Right lobe of liver (tissue), 6 donors: ENCODE measurements at regions not wholly inside any gene's neighbourhood (a gene's known extent, or its start where the extent isn't known, plus 50 kb on each side); places are given as distances from the start of the nearest gene placed in this dataset.

Experiments
- ATAC-seq, 4 donors: fragments of 200-7000 bp; cut with Tn5 transposase; one replicate each; pipeline ENCODE4 v1.9.1; 2020; ENCODE audit warnings: mild to moderate bottlenecking in 4 of 4, moderate library complexity in 4 of 4
- DNase-seq, 3 donors: peaks; one replicate each; pipeline ENCODE4 v3.0.0-alpha.2; 2020
- H3K27ac ChIP-seq, 3 donors: fragments of 200-600 bp; one replicate each; pipeline ENCODE4 v1.8.0; 2022
- H3K27me3 ChIP-seq, 2 donors: fragments of 200-600 bp; one replicate each; pipeline ENCODE4 v1.8.0; 2022
- H3K36me3 ChIP-seq, 4 donors: fragments of 200-600 bp; sonication (generic) in 1 of 4; one replicate each; pipeline versions ENCODE4 v1.5.1 to v1.8.0; 2017 to 2022; ENCODE audit warnings: control low read depth in 1 of 4
- H3K4me1 ChIP-seq, 4 donors: fragments of 200-600 bp; sonication (generic) in 1 of 4; one replicate each; pipeline versions ENCODE4 v1.5.1 to v1.8.0; 2017 to 2022; ENCODE audit warnings: control low read depth in 1 of 4
- H3K4me3 ChIP-seq, 3 donors: fragments of 200-600 bp; one replicate each; pipeline ENCODE4 v1.8.0; 2022
- H3K9me3 ChIP-seq, 4 donors: fragments of 200-600 bp; sonication (generic) in 1 of 4; one replicate each; pipeline versions ENCODE4 v1.5.1 to v1.8.0; 2017 to 2022; ENCODE audit warnings: control low read depth in 1 of 4
- POLR2A ChIP-seq: fragments of 450-650 bp; IDR thresholded peaks from one replicate; pipeline ENCODE4 v1.6.1; 2017; ENCODE audit warnings: antibody characterized with exemption, mild to moderate bottlenecking
- WGBS: methylation state at CpG from one replicate; pipeline ENCODE4 v1.1.6; 2018; ENCODE audit warnings: low coverage, low lambda C conversion rate; ENCODE audit not compliant: insufficient coverage; ENCODE audit errors: missing lambda C conversion rate; 5-methylcytosine and 5-hydroxymethylcytosine counted together
- intact Hi-C, 2 donors: fragments of 100-400 bp; cut with DNase I; formaldehyde crosslinking; loops; one replicate each; pipeline versions ENCODE4 v1.11.2 to v1.14.1; 2022
- TF ChIP-seq, protein P1 (sequence below), 4 donors: fragments of 200-600 bp in 3 of 4; fragments of 450-650 bp in 1 of 4; IDR thresholded peaks; one replicate each; pipeline versions ENCODE4 v1.5.1 to v1.8.0; 2016 to 2022; ENCODE audit warnings: antibody characterized with exemption in 4 of 4, mild to moderate bottlenecking in 2 of 4
- donor health status: DM: no; HTN: yes; CAD: no.
- donor health status: DM: no; HTN: no; CAD: no.
- donor health status: DM: no; HTN: no; CAD: no.
- donor health status: DM: no; HTN: yes; CAD: no.
- donor health status: DM: no; HTN: yes; CAD: no.

DNA sequence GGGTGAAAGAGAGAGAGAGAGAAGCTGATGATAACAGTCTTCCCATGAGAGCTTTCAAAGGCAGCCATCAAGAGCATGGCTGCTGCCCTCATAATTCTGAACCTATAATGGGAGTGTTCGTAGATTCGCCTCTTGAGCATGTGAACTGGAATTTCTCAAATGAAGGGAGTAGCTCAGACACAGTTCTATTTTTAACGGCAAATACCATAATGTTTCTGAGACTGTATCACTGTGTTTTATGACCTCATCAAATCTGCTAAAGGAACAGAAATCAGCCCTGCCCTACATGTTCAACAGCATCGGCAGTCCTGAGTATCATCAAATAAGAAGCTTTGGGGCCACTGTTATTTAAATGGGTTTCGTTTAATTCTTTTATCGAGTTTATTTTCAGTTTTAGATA, 645.6 kb downstream of the GALR1 start:
- WGBS: 69% methylated on average over 6 of the region's 6 CpGs
- ATAC-seq (no peak), DNase-seq (no peak)
- H3K9me3 ChIP-seq: no peaks in the 10 kb centered on the region
- peaks cover 0 to 4% (median 0%) of the 10 kb centered on the region in 4 donors for H3K4me1 ChIP-seq
- TF ChIP-seq POLR2A: no peak
- TF ChIP-seq, protein P1, sequence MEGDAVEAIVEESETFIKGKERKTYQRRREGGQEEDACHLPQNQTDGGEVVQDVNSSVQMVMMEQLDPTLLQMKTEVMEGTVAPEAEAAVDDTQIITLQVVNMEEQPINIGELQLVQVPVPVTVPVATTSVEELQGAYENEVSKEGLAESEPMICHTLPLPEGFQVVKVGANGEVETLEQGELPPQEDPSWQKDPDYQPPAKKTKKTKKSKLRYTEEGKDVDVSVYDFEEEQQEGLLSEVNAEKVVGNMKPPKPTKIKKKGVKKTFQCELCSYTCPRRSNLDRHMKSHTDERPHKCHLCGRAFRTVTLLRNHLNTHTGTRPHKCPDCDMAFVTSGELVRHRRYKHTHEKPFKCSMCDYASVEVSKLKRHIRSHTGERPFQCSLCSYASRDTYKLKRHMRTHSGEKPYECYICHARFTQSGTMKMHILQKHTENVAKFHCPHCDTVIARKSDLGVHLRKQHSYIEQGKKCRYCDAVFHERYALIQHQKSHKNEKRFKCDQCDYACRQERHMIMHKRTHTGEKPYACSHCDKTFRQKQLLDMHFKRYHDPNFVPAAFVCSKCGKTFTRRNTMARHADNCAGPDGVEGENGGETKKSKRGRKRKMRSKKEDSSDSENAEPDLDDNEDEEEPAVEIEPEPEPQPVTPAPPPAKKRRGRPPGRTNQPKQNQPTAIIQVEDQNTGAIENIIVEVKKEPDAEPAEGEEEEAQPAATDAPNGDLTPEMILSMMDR (IDR thresholded peaks at IDR 0.05): no peak
- no peak overlapping the region for H3K4me3 ChIP-seq
- H3K27me3 ChIP-seq: no peaks in the 10 kb centered on the region
- intact Hi-C loops: no loop called here
- no peaks in the 10 kb centered on the region for H3K36me3 ChIP-seq
- no peak overlapping the region for H3K27ac ChIP-seq

DNA sequence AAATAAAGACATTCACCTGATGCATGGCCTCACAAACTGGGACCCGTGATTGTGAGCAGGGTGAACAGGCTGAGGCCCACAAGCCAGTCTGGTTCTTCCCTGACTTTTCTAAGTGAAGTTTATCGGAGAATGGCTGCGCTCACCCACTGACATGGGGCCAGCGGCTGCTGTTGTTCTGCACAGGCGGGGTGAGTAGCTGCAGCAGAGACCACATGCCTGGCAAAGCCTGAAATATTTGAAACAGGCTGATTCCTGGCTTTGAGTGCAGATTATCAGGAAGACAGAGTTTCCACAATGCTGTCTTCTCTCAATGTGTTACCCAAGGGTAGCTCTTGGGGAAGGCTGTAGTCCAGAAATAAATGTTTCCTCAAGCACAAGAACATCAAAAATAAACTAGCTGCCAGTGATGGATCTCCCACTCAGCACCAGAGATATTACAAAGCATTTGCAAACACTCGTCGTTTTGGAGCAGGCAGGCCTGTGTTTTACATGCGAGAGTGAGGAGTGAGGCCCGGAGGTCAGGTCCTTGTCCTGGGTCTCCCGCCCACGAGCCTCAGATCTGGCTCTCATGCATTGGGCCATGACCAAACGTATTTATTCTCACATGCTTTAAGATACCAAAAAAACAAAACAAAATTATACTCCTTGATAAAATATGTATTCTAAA, 647.1 kb downstream of the GALR1 start:
- no peak overlapping the region for H3K4me3 ChIP-seq
- TF ChIP-seq POLR2A: no peak
- TF ChIP-seq, protein P1 (IDR thresholded peaks at IDR 0.05): no peak
- H3K27ac ChIP-seq: no peak overlapping the region
- H3K27me3 ChIP-seq: no peaks in the 10 kb centered on the region
- ATAC-seq (no peak), DNase-seq (no peak)
- no peaks in the 10 kb centered on the region for H3K36me3 ChIP-seq
- peaks cover 0 to 4% (median 0%) of the 10 kb centered on the region in 4 donors for H3K4me1 ChIP-seq
- intact Hi-C loops: no loop called here
- no peaks in the 10 kb centered on the region for H3K9me3 ChIP-seq
- WGBS: 48% methylated on average over 11 of the region's 12 CpGs

DNA sequence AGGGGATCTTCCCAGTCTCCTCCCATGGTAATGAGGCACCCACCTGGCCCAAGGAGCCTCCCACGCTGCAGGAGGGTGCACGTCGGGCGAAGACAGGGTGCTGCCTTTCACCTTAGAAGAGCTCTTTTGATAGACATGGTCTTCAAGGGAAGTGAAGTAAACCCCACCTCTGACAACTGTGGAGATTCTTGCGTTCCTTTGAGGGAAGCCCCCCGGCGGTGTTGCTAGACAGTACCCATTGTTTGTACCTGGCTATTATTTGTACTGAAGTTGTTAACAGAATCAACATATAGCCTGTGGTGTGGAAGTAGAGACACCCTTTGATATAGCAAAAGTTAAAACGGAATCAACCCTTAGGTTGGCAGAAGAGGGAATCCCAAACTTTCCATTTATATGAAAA, 648.0 kb downstream of the GALR1 start:
- DNase-seq (no peak), ATAC-seq (no peak)
- Histone ChIP-seq H3K4me3 (no peak overlapping the region), H3K27ac (no peak overlapping the region), H3K9me3 (no peaks in the 10 kb centered on the region), H3K36me3 (no peaks in the 10 kb centered on the region), H3K27me3 (no peaks in the 10 kb centered on the region), H3K4me1 (peaks cover 0 to 4% (median 0%) of the 10 kb centered on the region in 4 donors)
- WGBS: 43% methylated on average over 4 of the region's 8 CpGs
- intact Hi-C loops: no loop called here
- TF ChIP-seq POLR2A: no peak
- TF ChIP-seq, protein P1 (IDR thresholded peaks at IDR 0.05): no peak

DNA sequence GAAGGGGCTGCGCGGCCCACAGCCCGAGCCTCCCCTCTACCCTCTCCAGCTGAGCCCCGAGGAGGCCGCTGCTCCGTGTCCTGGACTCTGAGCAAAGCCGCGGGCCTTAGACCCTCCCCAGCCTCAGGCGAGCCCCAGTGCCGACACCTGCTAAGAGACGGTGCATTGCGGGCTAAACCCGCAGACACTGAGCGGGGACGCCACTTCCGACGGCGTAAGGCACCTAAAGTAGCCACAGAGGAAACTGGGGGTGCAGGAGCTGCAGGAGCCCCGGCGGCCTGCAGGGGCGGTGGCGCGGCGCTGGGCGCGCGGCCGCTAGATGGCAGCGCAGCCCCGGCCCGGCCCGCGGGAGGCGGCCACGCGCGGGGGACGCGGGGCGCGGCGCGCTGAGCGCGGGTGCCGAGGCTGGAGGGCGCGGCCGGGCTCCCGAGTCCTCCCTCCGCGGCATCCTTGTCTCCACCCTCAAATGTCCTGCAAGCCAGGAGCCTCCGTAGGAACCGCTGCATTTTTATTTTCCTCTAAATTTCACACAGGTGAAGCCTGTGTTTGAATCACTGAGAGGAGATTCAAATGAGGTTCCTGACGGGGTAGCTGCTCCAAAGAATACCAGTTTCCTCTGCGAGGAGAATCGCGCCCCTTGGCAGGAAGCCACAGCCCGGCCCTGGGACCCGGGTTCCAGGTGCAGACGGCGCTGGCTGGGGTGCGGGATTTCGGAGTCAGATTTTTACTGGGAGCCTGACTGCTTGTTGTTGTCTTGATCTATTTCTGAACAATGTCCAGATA, 650.5 kb downstream of the GALR1 start:
- peak in 1 of 3 donors; percentile 47 for DNase-seq
- 4% methylated on average over 16 of the region's 64 CpGs for WGBS

More for the DNA sequence above, 650.5 kb downstream of the GALR1 start:
- H3K27me3 ChIP-seq: no peaks in the 10 kb centered on the region
- ATAC-seq: peak; percentile 96 to 99 (median 97)
- peak overlapping the region in 1 of 3 donors; percentile 34 for H3K4me3 ChIP-seq
- TF ChIP-seq, protein P1 (IDR thresholded peaks at IDR 0.05): peak; percentile 57 to 97 (median 71)
- no peak for TF ChIP-seq POLR2A
- H3K27ac ChIP-seq: no peak overlapping the region
- H3K36me3 ChIP-seq: no peaks in the 10 kb centered on the region
- peaks cover 0 to 4% (median 0%) of the 10 kb centered on the region in 4 donors for H3K4me1 ChIP-seq
- H3K9me3 ChIP-seq: no peaks in the 10 kb centered on the region
- intact Hi-C loops: no loop called here
